T-helper 2 cell (primary cell): ENCODE measurements at regions not wholly inside any gene's neighbourhood (a gene's known extent, or its start where the extent isn't known, plus 50 kb on each side); places are given as distances from the start of the nearest gene placed in this dataset.

ENCODE experiments used
- DNase-seq, 5 experiments: peaks; one replicate each; pipeline versions ENCODE4 v3.0.0 to v3.0.0-alpha.2; 2012 to 2022

DNA sequence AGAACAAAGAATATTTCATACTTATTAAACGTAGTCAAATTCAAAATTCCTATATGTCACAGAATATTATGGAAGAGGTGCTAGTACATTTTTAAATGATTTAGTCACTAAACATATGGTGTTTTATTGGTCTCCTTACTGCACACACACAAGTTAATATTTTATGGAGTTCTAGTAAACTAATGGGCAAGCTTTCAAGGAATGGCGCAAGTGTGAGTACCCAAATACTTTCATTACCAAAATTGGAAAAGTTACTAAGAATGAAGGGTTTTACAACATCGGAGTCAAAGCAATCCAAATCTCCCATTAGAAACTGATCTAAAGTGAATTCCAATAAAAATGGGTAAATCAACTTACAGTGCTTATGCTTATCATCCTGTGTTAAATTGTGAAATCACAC, 921.9 kb downstream of the ADGRL2 start:
- DNase-seq = no peak

- no peak for DNase-seq
These were observed 921.0 kb downstream of the ADGRL2 start for GRCh38 chr1:82721702-82722101.

DNA sequence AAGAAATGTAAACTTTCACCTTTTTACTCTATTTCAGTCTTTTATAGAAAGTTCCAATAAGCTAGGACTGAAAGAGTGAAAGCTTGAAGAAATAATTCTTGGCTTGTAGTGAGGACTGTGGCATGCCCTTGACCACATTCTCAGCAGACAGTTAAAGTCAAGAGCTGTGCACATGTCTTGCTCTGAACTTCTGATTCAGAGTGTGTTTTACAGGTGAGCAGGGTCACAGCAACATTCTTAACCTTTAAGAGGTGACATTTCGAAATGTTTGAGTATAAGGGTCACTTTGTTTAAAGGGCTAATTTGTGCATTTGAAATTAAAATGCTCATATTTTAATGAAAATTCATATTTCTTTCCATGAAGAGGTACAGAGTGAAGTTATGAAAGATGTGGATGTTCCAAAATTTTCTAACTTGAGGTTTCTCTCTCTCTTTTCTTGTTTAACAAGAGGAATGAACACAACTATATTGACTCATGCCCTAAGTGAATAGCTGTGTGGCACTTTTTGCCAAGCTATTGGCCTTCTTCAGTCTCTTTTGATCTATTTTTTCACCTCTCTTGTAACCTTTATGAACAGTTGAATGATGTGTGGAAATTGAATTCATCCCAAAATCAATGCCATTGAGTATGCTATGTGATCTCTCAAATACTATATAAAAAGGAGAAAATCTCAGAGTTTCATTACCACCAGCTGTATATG, 918.1 kb downstream of the ADGRL2 start:
- no peak for DNase-seq

GRCh38 chr1:82710091-82710490, 909.4 kb downstream of the ADGRL2 start:
- no peak for DNase-seq

- no peak for DNase-seq
These were observed 906.9 kb downstream of the ADGRL2 start for GRCh38 chr1:82707681-82708080.

DNA sequence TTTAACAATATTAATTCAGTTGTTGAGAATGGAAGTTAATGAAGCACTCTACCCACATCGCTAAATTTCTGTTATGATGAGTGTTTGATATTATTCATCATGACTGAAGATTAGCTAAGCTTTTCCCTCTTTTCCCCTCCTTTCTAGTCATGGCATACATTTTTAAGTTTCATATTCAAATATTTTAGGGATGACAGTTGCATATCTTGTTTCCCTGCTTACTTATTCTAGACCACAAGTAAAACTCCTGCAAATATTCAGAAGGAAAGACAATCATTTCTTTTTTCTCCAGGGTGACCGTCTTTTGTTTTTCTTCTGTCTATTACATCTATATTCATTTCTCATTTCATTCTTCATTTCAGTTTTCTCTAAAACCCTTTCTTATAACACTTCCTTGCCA, 906.0 kb downstream of the ADGRL2 start:
- DNase-seq = no peak

DNA sequence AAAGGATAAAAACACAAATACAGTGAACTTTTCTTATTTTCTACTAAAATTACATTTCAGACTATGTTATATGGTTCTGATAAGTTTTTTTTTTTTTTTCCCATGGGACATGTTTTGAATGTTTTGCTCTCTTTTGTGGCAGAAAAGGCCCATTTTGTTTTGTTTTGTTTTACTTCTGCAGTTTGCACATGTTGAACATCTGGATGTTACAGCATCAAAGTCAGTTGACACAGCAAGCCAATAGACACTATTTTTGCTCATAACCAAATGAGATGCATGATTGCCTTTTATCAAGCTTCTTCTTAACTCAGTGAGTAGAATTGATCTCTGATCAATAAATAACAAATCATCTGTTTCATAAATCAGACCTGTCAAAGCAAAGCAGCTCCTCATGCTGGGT, 904.2 kb downstream of the ADGRL2 start:
- no peak for DNase-seq

DNA sequence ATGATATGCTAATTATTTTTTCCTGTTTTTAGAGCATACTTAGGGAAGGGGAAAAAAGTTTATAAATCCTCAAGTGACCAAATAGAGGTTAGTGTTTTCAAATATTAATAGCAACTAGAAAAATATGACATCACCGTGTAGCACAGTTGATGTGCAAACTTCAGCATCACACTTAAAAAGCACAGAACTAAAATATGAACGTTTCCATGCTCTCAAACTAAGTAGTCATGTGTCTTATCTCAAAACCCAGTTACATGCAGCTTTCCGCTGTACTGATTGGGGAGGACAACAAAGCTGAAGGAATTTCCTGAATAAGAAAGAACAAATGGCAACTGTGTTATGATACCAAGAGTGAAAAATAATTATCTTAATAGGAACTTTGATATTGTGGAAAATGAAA, 903.7 kb downstream of the ADGRL2 start:
- DNase-seq = no peak

DNA sequence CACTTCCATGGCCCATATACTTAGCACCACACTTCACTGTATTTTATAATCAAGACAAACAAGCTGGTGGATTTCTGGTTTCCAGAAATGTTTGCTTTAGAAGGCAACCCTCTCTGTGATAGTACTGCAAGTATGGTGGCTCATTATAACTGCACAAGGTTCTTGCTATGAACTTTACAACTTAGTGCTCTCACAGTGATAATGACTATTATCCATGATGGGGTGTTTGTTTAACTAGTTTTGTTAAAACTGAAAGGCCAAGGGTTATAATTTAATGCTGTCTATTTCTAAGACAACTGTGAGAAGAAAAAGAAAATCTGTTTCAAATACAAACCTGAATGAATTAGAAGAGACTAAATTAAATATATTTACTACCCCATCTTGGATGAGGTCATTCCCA, 903.2 kb downstream of the ADGRL2 start:
- no peak for DNase-seq

DNA sequence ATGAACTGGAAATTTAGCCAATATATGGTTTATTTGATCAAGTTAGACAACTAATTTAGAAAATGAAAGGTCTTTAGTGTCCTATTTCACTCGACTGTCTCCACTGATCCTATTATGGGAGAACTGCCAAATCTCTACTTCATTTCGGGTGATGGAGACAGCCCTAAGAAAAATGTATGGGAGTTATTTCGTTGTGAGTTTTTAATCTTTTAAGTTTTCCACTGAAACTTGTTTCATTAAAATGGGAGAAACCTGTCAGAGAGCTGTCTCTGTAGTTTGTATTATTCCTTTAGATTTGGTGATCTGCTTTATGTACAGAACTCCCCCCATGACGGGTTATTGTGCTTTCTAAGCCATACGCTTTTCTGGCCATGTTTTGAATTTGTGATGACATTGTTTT, 899.7 kb downstream of the ADGRL2 start:
- DNase-seq = no peak

DNA sequence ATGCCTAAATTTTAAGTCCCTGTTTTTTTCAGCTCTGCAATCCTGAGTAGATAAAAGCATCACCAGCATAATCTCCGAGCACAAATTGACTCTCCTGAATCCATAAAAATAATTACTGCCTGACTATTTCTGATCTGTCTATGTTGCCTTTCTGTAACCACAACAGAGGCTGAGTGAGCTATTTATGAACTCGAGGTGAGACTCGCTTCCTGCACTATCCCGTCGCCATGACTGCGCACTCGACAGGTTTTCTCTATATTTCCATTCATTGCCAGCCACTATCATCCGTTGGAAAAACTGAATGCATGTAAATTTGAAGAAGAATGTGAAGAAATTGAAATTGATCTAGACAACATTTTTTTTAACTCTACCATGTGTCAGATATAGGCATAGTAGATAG, 897.2 kb downstream of the ADGRL2 start:
- no peak for DNase-seq

GRCh38 chr1:82695443-82695842, 894.7 kb downstream of the ADGRL2 start:
- no peak for DNase-seq

DNA sequence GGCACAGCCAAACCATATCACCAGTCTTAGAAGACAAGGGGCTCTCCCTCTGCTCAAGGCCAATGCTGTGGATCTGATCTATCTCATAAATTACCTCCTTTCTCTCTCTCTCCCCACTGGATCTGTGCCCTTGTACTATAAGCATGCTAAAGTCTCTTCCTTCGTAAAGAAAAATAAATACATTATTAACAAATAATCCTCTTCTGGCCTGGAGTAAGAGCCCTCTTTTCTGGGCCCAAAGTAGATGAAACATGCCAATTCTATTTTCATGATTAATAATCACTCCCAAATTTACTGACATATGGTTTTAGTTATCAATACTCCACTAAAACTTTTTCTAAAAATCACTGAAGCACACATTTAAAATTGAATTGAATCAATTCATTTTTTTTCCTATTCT, 889.7 kb downstream of the ADGRL2 start:
- DNase-seq = no peak

- DNase-seq = no peak
These were observed 888.5 kb downstream of the ADGRL2 start for GRCh38 chr1:82689217-82689616.

GRCh38 chr1:82686774-82687173, 886.0 kb downstream of the ADGRL2 start:
- no peak for DNase-seq

- no peak for DNase-seq
These were observed 846.2 kb downstream of the ADGRL2 start for GRCh38 chr1:82646888-82647287.

- no peak for DNase-seq
These were observed 845.6 kb downstream of the ADGRL2 start for GRCh38 chr1:82646336-82646735.

- DNase-seq = no peak
These were observed 843.6 kb downstream of the ADGRL2 start for GRCh38 chr1:82644186-82644915.

DNA sequence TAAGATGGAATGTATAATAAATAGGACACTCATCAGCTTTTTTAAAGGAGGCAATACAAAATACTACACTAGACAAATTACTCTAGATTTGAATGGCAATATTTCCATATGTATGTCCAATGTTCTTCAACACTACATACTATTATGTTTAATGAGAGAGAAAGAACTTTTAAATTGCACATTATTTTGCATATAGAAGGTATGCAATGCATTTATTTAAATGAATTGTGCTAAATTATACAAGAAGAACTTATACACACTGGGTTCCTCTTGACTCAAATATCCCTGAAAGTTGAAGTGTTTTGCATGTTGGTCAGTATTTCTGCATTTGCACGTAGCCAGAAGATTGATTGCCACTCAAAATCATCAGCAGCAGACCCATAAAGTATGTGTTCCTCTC, 839.6 kb downstream of the ADGRL2 start:
- no peak for DNase-seq

DNA sequence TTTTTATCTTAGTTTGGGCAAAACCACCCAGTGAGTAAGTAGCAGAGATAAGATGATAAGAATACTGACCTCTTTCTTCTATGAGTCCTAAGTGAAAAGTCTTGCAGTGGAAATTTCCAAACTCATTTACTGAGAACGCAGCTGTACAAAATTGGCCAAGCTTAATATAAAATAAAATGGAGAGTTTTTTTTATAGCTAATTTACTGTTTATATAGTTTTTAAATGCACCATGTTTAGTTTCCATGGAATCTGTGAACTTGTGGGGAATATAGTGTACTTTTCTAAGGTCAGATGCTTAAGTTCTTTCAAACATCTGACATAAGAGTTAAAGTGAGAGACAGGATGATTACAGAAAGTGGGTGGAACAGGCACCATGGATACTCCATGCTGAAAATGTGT, 833.5 kb downstream of the ADGRL2 start:
- no peak for DNase-seq

- DNase-seq = no peak
These were observed 831.4 kb downstream of the ADGRL2 start for GRCh38 chr1:82632155-82632554.

GRCh38 chr1:82628887-82629286, 828.2 kb downstream of the ADGRL2 start:
- no peak for DNase-seq

DNA sequence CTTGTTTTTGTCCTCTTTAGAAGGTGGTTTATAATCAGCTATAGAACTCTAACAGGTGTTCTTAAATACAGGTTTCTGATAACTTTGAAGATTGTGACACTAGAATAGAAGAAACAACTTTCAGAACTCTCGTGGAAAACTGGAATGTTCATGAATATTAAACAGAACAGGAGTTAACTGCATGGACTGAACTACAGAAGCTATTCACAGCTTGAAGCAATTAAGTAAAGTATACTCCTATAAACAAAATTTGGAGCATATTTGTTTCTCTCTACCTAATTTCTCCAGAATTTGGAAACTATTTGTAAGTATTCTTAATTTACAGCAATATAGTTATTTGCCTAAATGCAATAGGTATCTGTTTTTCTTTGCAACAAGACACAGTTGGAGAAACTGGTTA, 824.8 kb downstream of the ADGRL2 start:
- no peak for DNase-seq

GRCh38 chr1:82621076-82621475, 820.3 kb downstream of the ADGRL2 start:
- no peak for DNase-seq

DNA sequence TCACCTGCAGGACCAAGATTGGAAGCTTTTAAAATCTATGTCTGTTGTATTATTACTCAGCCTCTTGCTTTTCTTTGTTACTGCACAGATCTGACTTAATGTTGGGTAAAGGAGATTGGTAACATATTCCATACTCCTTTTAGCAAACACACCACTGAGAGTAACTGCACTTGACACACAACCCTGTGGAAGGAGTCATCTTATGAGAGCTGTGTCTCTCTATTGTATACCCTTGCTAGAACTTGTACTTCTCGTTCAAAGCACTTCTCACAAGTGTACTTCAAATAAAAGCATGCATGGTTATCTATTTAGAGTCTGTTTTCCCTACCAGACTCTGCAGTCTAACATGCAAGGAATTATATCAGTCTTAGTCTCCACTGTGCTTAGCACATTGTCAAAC, 813.4 kb downstream of the ADGRL2 start:
- DNase-seq = no peak
